A549 (cell line): ENCODE measurements at regions not wholly inside any gene's neighbourhood (a gene's known extent, or its start where the extent isn't known, plus 50 kb on each side); places are given as distances from the start of the nearest gene placed in this dataset.

Experiments used
- ATAC-seq, 2 experiments: fragments of 200-7000 bp in 1 of 2; fragments of >200 bp in 1 of 2; cut with Nextera tagmentation in 1 of 2; cut with Tn5 transposase in 1 of 2; 3 replicates each; pipeline versions ENCODE4 v1.8.0 to v1.9.1; 2018 to 2020; ENCODE audit warnings: mild to moderate bottlenecking in 1 of 2, moderate library complexity in 1 of 2
- CTCF ChIA-PET: fragments of 300-600 bp; sonication (Branson Sonifier 250); formaldehyde crosslinking; extraction: SDS; loops from one replicate; lab custom pipeline; 2021; ENCODE audit warnings: antibody characterized with exemption, inconsistent platforms; lab: Yijun Ruan, JAX
- POLR2A ChIA-PET: fragments of 350-600 bp; formaldehyde crosslinking; extraction: SDS; loops from one replicate; lab custom pipeline; 2021; ENCODE audit warnings: antibody characterized with exemption, inconsistent platforms; lab: Yijun Ruan, JAX
- DNase-seq, 2 experiments: peaks; one replicate each; pipeline versions ENCODE4 v3.0.0 to v3.0.0-alpha.2; 2011 to 2016; ENCODE audit warnings: low read depth in 1 of 2, low spot score in 1 of 2
- FAIRE-seq: peaks from 2 replicates; lab custom pipeline; 2011; peaks lifted over from hg19 to GRCh38; lab: Jason Lieb, UNC
- H3K27ac ChIP-seq, 2 experiments: fragments of >200 bp; sonication (Bioruptor Twin); formaldehyde crosslinking; 3 replicates each; pipeline ENCODE4 v1.5.1; 2016 to 2017
- H3K4me1 ChIP-seq: fragments of >200 bp; sonication (Bioruptor Twin); formaldehyde crosslinking; 3 replicates; pipeline ENCODE4 v1.6.1; 2016
- H3K4me2 ChIP-seq: fragments of >200 bp; sonication (Bioruptor Twin); formaldehyde crosslinking; 3 replicates; pipeline ENCODE4 v1.6.1; 2016
- H3K4me3 ChIP-seq: fragments of >200 bp; sonication (Bioruptor Twin); formaldehyde crosslinking; 3 replicates; pipeline ENCODE4 v1.5.1; 2016
- H3K9me3 ChIP-seq: fragments of >200 bp; sonication (Bioruptor Twin); formaldehyde crosslinking; 3 replicates; pipeline ENCODE4 v1.6.1; 2016
- CBX2 ChIP-seq: fragments of 200-600 bp; sonication (generic); IDR thresholded peaks from 2 replicates; pipeline ENCODE4 v1.6.1; 2016; ENCODE audit warnings: low read depth, mild to moderate bottlenecking, borderline replicate concordance
- CEBPB ChIP-seq, 2 experiments: fragments of >200 bp in 1 of 2; sonication (Bioruptor Twin) in 1 of 2; formaldehyde crosslinking in 1 of 2; IDR thresholded peaks; 2 replicates each; pipeline ENCODE4 v1.6.1; 2012 to 2016
- CTCF ChIP-seq: fragments of >200 bp; sonication (Bioruptor Twin); formaldehyde crosslinking; IDR thresholded peaks from 3 replicates; pipeline ENCODE4 v1.5.1; 2016
- E2F6 ChIP-seq: IDR thresholded peaks from 2 replicates; pipeline ENCODE4 v1.6.1; 2012; ENCODE audit warnings: low read depth, borderline replicate concordance
- EP300 ChIP-seq, 2 experiments: fragments of >200 bp; sonication (Bioruptor Twin); formaldehyde crosslinking; IDR thresholded peaks; 2 replicates in 1 of 2; 3 replicates in 1 of 2; pipeline ENCODE4 v1.6.1; 2016 to 2017
- ESRRA ChIP-seq: fragments of 150-350 bp; IDR thresholded peaks from 2 replicates; pipeline ENCODE4 v1.6.1; 2014; ENCODE audit warnings: mild to moderate bottlenecking, low read length, borderline replicate concordance
- FOSB ChIP-seq: fragments of 250-450 bp; sonication (Bioruptor Pico); IDR thresholded peaks from 2 replicates; pipeline ENCODE4 v1.5.0; 2020; ENCODE audit warnings: mild to moderate bottlenecking, moderate library complexity
- HEYL ChIP-seq: fragments of 250-450 bp; sonication (Bioruptor Pico); IDR thresholded peaks from 2 replicates; pipeline ENCODE4 v1.8.0; 2021; ENCODE audit warnings: mild to moderate bottlenecking, moderate library complexity
- HOXA7 ChIP-seq: fragments of 250-450 bp; sonication (Bioruptor Pico); IDR thresholded peaks from 2 replicates; pipeline ENCODE4 v1.5.0; 2020; ENCODE audit warnings: mild to moderate bottlenecking, moderate library complexity
- KDM1A ChIP-seq: fragments of 200-600 bp; sonication (generic); IDR thresholded peaks from 2 replicates; pipeline ENCODE4 v1.6.1; 2016; ENCODE audit warnings: low read depth, mild to moderate bottlenecking
- MAFK ChIP-seq: fragments of 450-650 bp; IDR thresholded peaks from 2 replicates; pipeline ENCODE4 v1.6.1; 2014; ENCODE audit not compliant: partially characterized antibody
- MYC ChIP-seq: IDR thresholded peaks from 2 replicates; pipeline ENCODE4 v1.6.1; 2012; ENCODE audit warnings: mild to moderate bottlenecking, inconsistent platforms, low read length, improper control_type of control experiment, borderline replicate concordance
- NPAS2 ChIP-seq: fragments of 250-450 bp; sonication (Bioruptor Pico); IDR thresholded peaks from 2 replicates; pipeline ENCODE4 v1.8.0; 2022; ENCODE audit warnings: mild to moderate bottlenecking, moderate library complexity, borderline replicate concordance
- NR3C1 ChIP-seq: fragments of >200 bp; sonication (Bioruptor Twin); formaldehyde crosslinking; IDR thresholded peaks from 3 replicates; pipeline ENCODE4 v1.6.1; 2017
- POLR2A ChIP-seq: IDR thresholded peaks from 2 replicates; pipeline ENCODE4 v1.6.1; 2012; ENCODE audit warnings: mild to moderate bottlenecking, low read length
- POLR2AphosphoS2 ChIP-seq: conservative IDR thresholded peaks from 2 replicates; pipeline ENCODE4 v1.6.1; 2012; ENCODE audit warnings: low read length, improper control_type of control experiment, inconsistent platforms
- RCOR1 ChIP-seq: fragments of 150-350 bp; IDR thresholded peaks from 2 replicates; pipeline ENCODE4 v1.6.1; 2014; ENCODE audit warnings: antibody characterized with exemption, low read length, low read depth
- REST ChIP-seq: fragments of 200-600 bp; sonication (generic); IDR thresholded peaks from 2 replicates; pipeline ENCODE4 v1.6.1; 2016; ENCODE audit warnings: antibody characterized with exemption, mild to moderate bottlenecking, moderate library complexity
- RNF2 ChIP-seq: fragments of 200-600 bp; sonication (generic); IDR thresholded peaks from 2 replicates; pipeline ENCODE4 v1.6.1; 2016; ENCODE audit warnings: low read depth, mild to moderate bottlenecking, antibody characterized with exemption, moderate library complexity, borderline replicate concordance
- TFCP2L1 ChIP-seq: fragments of 250-450 bp; sonication (Bioruptor Pico); IDR thresholded peaks from 2 replicates; pipeline ENCODE4 v1.5.0; 2021; ENCODE audit warnings: mild to moderate bottlenecking
- USF2 ChIP-seq: fragments of 450-650 bp; IDR thresholded peaks from 2 replicates; pipeline ENCODE4 v1.6.1; 2014; ENCODE audit warnings: antibody characterized with exemption
- ZC3H11A ChIP-seq: fragments of 450-650 bp; IDR thresholded peaks from 2 replicates; pipeline ENCODE4 v1.6.1; 2014; ENCODE audit warnings: antibody characterized with exemption, mild to moderate bottlenecking
- ZSCAN20 ChIP-seq: fragments of 250-450 bp; sonication (Bioruptor Pico); IDR thresholded peaks from 2 replicates; pipeline ENCODE4 v1.8.0; 2022; ENCODE audit warnings: mild to moderate bottlenecking, moderate library complexity
- WGBS: methylation state at CpG from one replicate; pipeline ENCODE4 v1.1.6; 2017; ENCODE audit errors: missing lambda C conversion rate; 5-methylcytosine and 5-hydroxymethylcytosine counted together

GRCh38 chr12:19760611-19761010 is 321.3 kb downstream of the AEBP2 start:
- no peak for FAIRE-seq
- H3K4me2 ChIP-seq, result no peak overlapping the region
- CTCF ChIA-PET, result no interaction called here
- POLR2A ChIA-PET, result no interaction called here
- no peak for ATAC-seq
- H3K27ac ChIP-seq, result peak overlapping the region in 1 of 2 experiments; percentile 43; a peak in 1 of 6 replicates
- no peak overlapping the region for H3K4me3 ChIP-seq
- no peaks in the 10 kb centered on the region for H3K9me3 ChIP-seq
- TF ChIP-seq CBX2, result no peak
- no peak for TF ChIP-seq KDM1A
- no peak for TF ChIP-seq ZC3H11A
- no peak for TF ChIP-seq TFCP2L1 (CRISPR knock-in tag)
- no peak for TF ChIP-seq CEBPB (IDR thresholded peaks at IDR 0.05)
- no peak for TF ChIP-seq E2F6
- no peak for TF ChIP-seq ZSCAN20 (CRISPR knock-in tag)
- no peak for TF ChIP-seq HOXA7 (CRISPR knock-in tag)
- TF ChIP-seq CTCF, result no peak
- no peak for TF ChIP-seq EP300 (IDR thresholded peaks at IDR 0.05)
- no peak for TF ChIP-seq USF2
- TF ChIP-seq RCOR1, result no peak
- TF ChIP-seq NR3C1, result no peak
- no peak for TF ChIP-seq NPAS2
- no peak for TF ChIP-seq FOSB (CRISPR knock-in tag)
- TF ChIP-seq POLR2AphosphoS2, result no peak
- TF ChIP-seq REST, result no peak
- no peak for TF ChIP-seq MYC
- TF ChIP-seq RNF2, result no peak
- TF ChIP-seq, all 56 proteins: peak for 0
- H3K4me1 ChIP-seq, result peaks cover 11% of the 10 kb centered on the region; the same call in 2 of the 3 replicates
- WGBS, result 50% methylated on average over 2 of the region's 2 CpGs
- no peak for DNase-seq

GRCh38 chr12:19761463-19761862 is 322.2 kb downstream of the AEBP2 start:
- Histone ChIP-seq H3K4me3 (no peak overlapping the region), H3K4me2 (no peak overlapping the region), H3K27ac (no peak overlapping the region), H3K4me1 (peaks cover 11% of the 10 kb centered on the region; the same call in 2 of the 3 replicates), H3K9me3 (no peaks in the 10 kb centered on the region)
- no peak for TF ChIP-seq HEYL (CRISPR knock-in tag)
- TF ChIP-seq POLR2A, result no peak
- TF ChIP-seq KDM1A, result no peak
- no peak for TF ChIP-seq ESRRA
- no peak for TF ChIP-seq MAFK
- DNase-seq, result no peak
- WGBS, result 77% methylated on average over 1 of the region's 1 CpG
- FAIRE-seq, result no peak
- ChIA-PET CTCF (no interaction called here), POLR2A (no interaction called here)
- no peak for ATAC-seq
